ENCODE measurements at regions not wholly inside any gene's neighbourhood (a gene's known extent, or its start where the extent isn't known, plus 50 kb on each side); places are given as distances from the start of the nearest gene placed in this dataset.
"Not testable (repeated sequence)": the region's sequence is repeated elsewhere in the genome, so short reads cannot be mapped to it uniquely, and the experiment has no call there.

DNA sequence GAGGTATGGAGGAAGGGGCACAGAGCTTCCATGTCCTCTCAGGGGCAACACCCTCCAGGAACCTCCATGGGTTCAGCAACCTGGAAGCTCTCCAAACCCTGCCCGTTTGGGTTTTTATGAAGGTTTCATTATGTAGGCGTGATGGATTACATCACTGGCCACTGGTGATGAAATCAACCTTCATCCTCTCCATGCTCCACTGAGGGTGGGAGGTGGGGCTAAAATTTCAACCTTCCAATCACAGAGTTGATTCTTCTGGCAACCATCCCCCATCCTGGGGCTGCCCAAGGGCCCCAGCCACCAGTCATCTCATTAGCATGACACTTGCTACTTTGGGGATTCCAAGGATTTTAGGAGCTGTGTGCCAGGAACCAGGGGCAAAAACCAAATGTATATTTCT is 90.1 kb downstream of the TEX36 start:
- no peaks in the 10 kb centered on the region for H3K4me1 ChIP-seq (ENCODE audit: control insufficient read depth in 1 of 2, insufficient read depth in 2 of 2, low read length in 2 of 2)
- no peak overlapping the region for H2BK5ac ChIP-seq (ENCODE audit: low read depth, low read length, poor library complexity)
- WGBS (ENCODE audit: extremely low coverage, insufficient coverage, insufficient read length): no CpG with 5 or more reads among the region's 2 CpGs

GRCh38 chr10:125591886-125592285 is 91.1 kb downstream of the TEX36 start:
- H2BK5ac ChIP-seq (ENCODE audit: low read depth, low read length, poor library complexity): no peak overlapping the region
- no peak overlapping the region for H3K27ac ChIP-seq (ENCODE audit: low read depth, low read length)
- no peaks in the 10 kb centered on the region for H3K36me3 ChIP-seq (ENCODE audit: control insufficient read depth in 1 of 2, insufficient read depth in 2 of 2, low read length in 2 of 2)
- H3K4me1 ChIP-seq (ENCODE audit: control insufficient read depth in 1 of 2, insufficient read depth in 2 of 2, low read length in 2 of 2): no peaks in the 10 kb centered on the region
- no peak overlapping the region for H2BK12ac ChIP-seq (ENCODE audit: low read length)
- no peak for DNase-seq
- H3K4me3 ChIP-seq (ENCODE audit: low read depth, low read length): no peak overlapping the region
- no peak overlapping the region for H3K23ac ChIP-seq (ENCODE audit: low read length)
- H3K79me2 ChIP-seq (ENCODE audit: control insufficient read depth, insufficient read depth, low read length, poor library complexity): no peaks in the 10 kb centered on the region
- no peak overlapping the region for H2AFZ ChIP-seq (ENCODE audit: insufficient read depth, low read length, poor library complexity)
- H3K18ac ChIP-seq (ENCODE audit: low read length): no peak overlapping the region
- no peak overlapping the region for H2BK120ac ChIP-seq (ENCODE audit: insufficient read depth, low read length, poor library complexity)
- H4K12ac ChIP-seq (ENCODE audit: low read depth, low read length): no peak overlapping the region
- no peak overlapping the region for H3K4me2 ChIP-seq (ENCODE audit: low read length)
- H3K27me3 ChIP-seq (ENCODE audit: insufficient read depth, low read length): no peaks in the 10 kb centered on the region
- no peak overlapping the region for H4K91ac ChIP-seq (ENCODE audit: low read depth, low read length)
- WGBS (ENCODE audit: extremely low coverage, insufficient coverage, insufficient read length): no CpG with 5 or more reads among the region's 7 CpGs
- H2AK5ac ChIP-seq (ENCODE audit: low read length): no peak overlapping the region
- no peak overlapping the region for H3K4ac ChIP-seq (ENCODE audit: low read depth, low read length)
- H3K9me3 ChIP-seq (ENCODE audit: insufficient read depth, low read depth, low read length): peaks cover 3% of the 10 kb centered on the region
- no peak overlapping the region for H3K9ac ChIP-seq (ENCODE audit: low read length)
- no peaks in the 10 kb centered on the region for H3K79me1 ChIP-seq (ENCODE audit: low read length)
- no peak overlapping the region for H4K8ac ChIP-seq (ENCODE audit: low read depth, low read length)
- no peak overlapping the region for H3K14ac ChIP-seq (ENCODE audit: low read length)

More for the DNA sequence above, 90.1 kb downstream of the TEX36 start:
- Histone ChIP-seq H3K4me3 (ENCODE audit: low read depth, low read length) (no peak overlapping the region), H3K14ac (ENCODE audit: low read length) (no peak overlapping the region), H2AK5ac (ENCODE audit: low read length) (no peak overlapping the region), H3K9me3 (ENCODE audit: insufficient read depth, low read depth, low read length) (peaks cover 3% of the 10 kb centered on the region), H3K27ac (ENCODE audit: low read depth, low read length) (no peak overlapping the region), H2BK120ac (ENCODE audit: insufficient read depth, low read length, poor library complexity) (no peak overlapping the region), H4K91ac (ENCODE audit: low read depth, low read length) (no peak overlapping the region), H3K9ac (ENCODE audit: low read length) (no peak overlapping the region), H3K79me1 (ENCODE audit: low read length) (no peaks in the 10 kb centered on the region), H3K36me3 (ENCODE audit: control insufficient read depth in 1 of 2, insufficient read depth in 2 of 2, low read length in 2 of 2) (no peaks in the 10 kb centered on the region), H3K79me2 (ENCODE audit: control insufficient read depth, insufficient read depth, low read length, poor library complexity) (no peaks in the 10 kb centered on the region), H4K12ac (ENCODE audit: low read depth, low read length) (no peak overlapping the region), H3K23ac (ENCODE audit: low read length) (no peak overlapping the region), H3K4me2 (ENCODE audit: low read length) (no peak overlapping the region), H3K27me3 (ENCODE audit: insufficient read depth, low read length) (no peaks in the 10 kb centered on the region), H2AFZ (ENCODE audit: insufficient read depth, low read length, poor library complexity) (no peak overlapping the region), H3K4ac (ENCODE audit: low read depth, low read length) (no peak overlapping the region), H4K8ac (ENCODE audit: low read depth, low read length) (no peak overlapping the region), H2BK12ac (ENCODE audit: low read length) (no peak overlapping the region), H3K18ac (ENCODE audit: low read length) (no peak overlapping the region)
- DNase-seq: no peak

DNA sequence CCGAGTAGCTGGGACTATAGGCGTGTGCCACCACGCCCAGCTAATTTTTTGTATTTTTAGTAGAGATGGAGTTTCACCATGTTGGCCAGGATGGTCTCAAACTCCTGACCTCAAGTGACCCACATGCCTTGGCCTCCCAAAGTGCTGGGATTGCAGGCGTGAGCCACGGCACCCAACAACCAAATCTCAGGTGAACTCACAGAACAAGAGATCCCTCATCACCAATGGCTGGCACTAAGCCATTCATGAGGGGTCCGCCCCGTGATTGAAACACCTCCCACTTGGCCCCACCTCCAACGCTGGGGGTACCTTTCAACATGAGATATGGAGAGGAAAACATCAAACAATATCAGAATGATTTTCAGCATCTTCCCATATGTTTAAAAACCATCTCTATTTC is 94.2 kb downstream of the TEX36 start:
- H3K9ac ChIP-seq (ENCODE audit: low read length); H4K91ac ChIP-seq (ENCODE audit: low read depth, low read length); H3K4ac ChIP-seq (ENCODE audit: low read depth, low read length); H3K14ac ChIP-seq (ENCODE audit: low read length); H3K36me3 ChIP-seq (ENCODE audit: control insufficient read depth in 1 of 2, insufficient read depth in 2 of 2, low read length in 2 of 2); H3K79me2 ChIP-seq (ENCODE audit: control insufficient read depth, insufficient read depth, low read length, poor library complexity); H3K9me3 ChIP-seq (ENCODE audit: insufficient read depth, low read depth, low read length); H3K79me1 ChIP-seq (ENCODE audit: low read length); H2AK5ac ChIP-seq (ENCODE audit: low read length); H3K18ac ChIP-seq (ENCODE audit: low read length); H2BK5ac ChIP-seq (ENCODE audit: low read depth, low read length, poor library complexity); H3K27ac ChIP-seq (ENCODE audit: low read depth, low read length); H3K23ac ChIP-seq (ENCODE audit: low read length); H4K12ac ChIP-seq (ENCODE audit: low read depth, low read length); H3K4me3 ChIP-seq (ENCODE audit: low read depth, low read length); H4K8ac ChIP-seq (ENCODE audit: low read depth, low read length); H3K27me3 ChIP-seq (ENCODE audit: insufficient read depth, low read length); DNase-seq; H3K4me1 ChIP-seq (ENCODE audit: control insufficient read depth in 1 of 2, insufficient read depth in 2 of 2, low read length in 2 of 2); H2AFZ ChIP-seq (ENCODE audit: insufficient read depth, low read length, poor library complexity); H2BK12ac ChIP-seq (ENCODE audit: low read length); H3K4me2 ChIP-seq (ENCODE audit: low read length); H2BK120ac ChIP-seq (ENCODE audit: insufficient read depth, low read length, poor library complexity): not testable (repeated sequence)
- WGBS (ENCODE audit: extremely low coverage, insufficient coverage, insufficient read length): no CpG with 5 or more reads among the region's 8 CpGs

DNA sequence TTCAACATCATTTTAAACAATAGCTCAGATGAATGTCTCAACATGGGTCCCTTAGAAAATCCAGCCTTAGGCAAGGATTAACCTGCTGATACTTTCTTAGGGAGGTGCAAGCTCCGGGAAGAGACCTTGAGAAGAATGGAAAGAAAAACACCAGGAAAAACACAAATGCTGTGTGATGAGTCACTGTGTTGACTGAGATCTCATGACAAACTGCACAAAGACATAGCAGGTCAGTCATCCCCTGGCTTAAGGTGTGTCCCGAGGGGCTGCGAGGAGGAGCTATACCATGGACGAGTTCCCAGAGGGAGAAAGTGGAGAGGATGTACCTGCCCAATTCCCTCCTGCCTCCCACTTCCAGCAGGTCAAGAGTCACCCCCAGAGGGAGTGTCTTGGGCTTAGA is 98.0 kb downstream of the TEX36 start:
- H3K4me3 ChIP-seq (ENCODE audit: low read depth, low read length): no peak overlapping the region
- no peak overlapping the region for H2AK5ac ChIP-seq (ENCODE audit: low read length)
- no peak overlapping the region for H3K4me2 ChIP-seq (ENCODE audit: low read length)
- no peak overlapping the region for H3K14ac ChIP-seq (ENCODE audit: low read length)
- H2BK120ac ChIP-seq (ENCODE audit: insufficient read depth, low read length, poor library complexity): no peak overlapping the region
- H3K79me1 ChIP-seq (ENCODE audit: low read length): no peaks in the 10 kb centered on the region
- DNase-seq: no peak
- no peak overlapping the region for H4K91ac ChIP-seq (ENCODE audit: low read depth, low read length)
- no peak overlapping the region for H3K18ac ChIP-seq (ENCODE audit: low read length)
- no peak overlapping the region for H3K27ac ChIP-seq (ENCODE audit: low read depth, low read length)
- no peak overlapping the region for H4K12ac ChIP-seq (ENCODE audit: low read depth, low read length)
- no peak overlapping the region for H2BK12ac ChIP-seq (ENCODE audit: low read length)
- no peak overlapping the region for H2AFZ ChIP-seq (ENCODE audit: insufficient read depth, low read length, poor library complexity)
- H2BK5ac ChIP-seq (ENCODE audit: low read depth, low read length, poor library complexity): no peak overlapping the region
- H4K8ac ChIP-seq (ENCODE audit: low read depth, low read length): no peak overlapping the region
- H3K9ac ChIP-seq (ENCODE audit: low read length): no peak overlapping the region
- no peak overlapping the region for H3K4ac ChIP-seq (ENCODE audit: low read depth, low read length)
- H3K27me3 ChIP-seq (ENCODE audit: insufficient read depth, low read length): no peaks in the 10 kb centered on the region
- peaks cover 4% of the 10 kb centered on the region for H3K9me3 ChIP-seq (ENCODE audit: insufficient read depth, low read depth, low read length)
- no CpG with 5 or more reads among the region's 4 CpGs for WGBS (ENCODE audit: extremely low coverage, insufficient coverage, insufficient read length)
- no peak overlapping the region for H3K23ac ChIP-seq (ENCODE audit: low read length)
- no peaks in the 10 kb centered on the region for H3K79me2 ChIP-seq (ENCODE audit: control insufficient read depth, insufficient read depth, low read length, poor library complexity)
- H3K4me1 ChIP-seq (ENCODE audit: control insufficient read depth in 1 of 2, insufficient read depth in 2 of 2, low read length in 2 of 2): no peaks in the 10 kb centered on the region
- H3K36me3 ChIP-seq (ENCODE audit: control insufficient read depth in 1 of 2, insufficient read depth in 2 of 2, low read length in 2 of 2): no peaks in the 10 kb centered on the region
